ENCODE measurements at regions not wholly inside any gene's neighbourhood (a gene's known extent, or its start where the extent isn't known, plus 50 kb on each side); places are given as distances from the start of the nearest gene placed in this dataset.

DNA sequence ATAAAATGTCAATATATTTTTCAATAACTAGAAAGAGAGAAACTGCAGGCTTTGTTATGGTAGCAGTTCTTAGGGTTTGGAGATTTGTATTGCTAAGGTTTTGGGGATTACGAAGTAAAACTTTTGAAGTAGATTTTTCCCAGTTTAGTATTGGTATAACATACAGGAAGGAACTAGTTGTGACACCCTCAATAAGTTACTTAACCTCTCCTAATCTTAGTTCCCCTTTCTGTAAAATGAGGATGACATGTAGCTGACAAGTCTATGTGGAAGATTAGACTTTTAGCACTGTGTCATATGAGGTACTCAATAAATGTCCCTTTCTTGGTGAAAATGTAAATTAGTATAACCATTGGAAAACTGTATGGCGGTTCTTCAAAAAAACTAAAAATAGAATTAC is 73.4 kb upstream of the ATG10 start:
- Histone ChIP-seq H3K27ac (no peak overlapping the region), H3K4me3 (no peak overlapping the region), H3K27me3 (no peaks in the 10 kb centered on the region), H3K36me3 (no peaks in the 10 kb centered on the region), H3K4me1 (no peaks in the 10 kb centered on the region), H3K9me3 (no peaks in the 10 kb centered on the region)
- DNase-seq: no peak
- TF ChIP-seq, protein P1, sequence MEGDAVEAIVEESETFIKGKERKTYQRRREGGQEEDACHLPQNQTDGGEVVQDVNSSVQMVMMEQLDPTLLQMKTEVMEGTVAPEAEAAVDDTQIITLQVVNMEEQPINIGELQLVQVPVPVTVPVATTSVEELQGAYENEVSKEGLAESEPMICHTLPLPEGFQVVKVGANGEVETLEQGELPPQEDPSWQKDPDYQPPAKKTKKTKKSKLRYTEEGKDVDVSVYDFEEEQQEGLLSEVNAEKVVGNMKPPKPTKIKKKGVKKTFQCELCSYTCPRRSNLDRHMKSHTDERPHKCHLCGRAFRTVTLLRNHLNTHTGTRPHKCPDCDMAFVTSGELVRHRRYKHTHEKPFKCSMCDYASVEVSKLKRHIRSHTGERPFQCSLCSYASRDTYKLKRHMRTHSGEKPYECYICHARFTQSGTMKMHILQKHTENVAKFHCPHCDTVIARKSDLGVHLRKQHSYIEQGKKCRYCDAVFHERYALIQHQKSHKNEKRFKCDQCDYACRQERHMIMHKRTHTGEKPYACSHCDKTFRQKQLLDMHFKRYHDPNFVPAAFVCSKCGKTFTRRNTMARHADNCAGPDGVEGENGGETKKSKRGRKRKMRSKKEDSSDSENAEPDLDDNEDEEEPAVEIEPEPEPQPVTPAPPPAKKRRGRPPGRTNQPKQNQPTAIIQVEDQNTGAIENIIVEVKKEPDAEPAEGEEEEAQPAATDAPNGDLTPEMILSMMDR (IDR thresholded peaks at IDR 0.05): no peak
- intact Hi-C loops (cut with DNase I; ENCODE audit: low total_unique reads): no loop called here

DNA sequence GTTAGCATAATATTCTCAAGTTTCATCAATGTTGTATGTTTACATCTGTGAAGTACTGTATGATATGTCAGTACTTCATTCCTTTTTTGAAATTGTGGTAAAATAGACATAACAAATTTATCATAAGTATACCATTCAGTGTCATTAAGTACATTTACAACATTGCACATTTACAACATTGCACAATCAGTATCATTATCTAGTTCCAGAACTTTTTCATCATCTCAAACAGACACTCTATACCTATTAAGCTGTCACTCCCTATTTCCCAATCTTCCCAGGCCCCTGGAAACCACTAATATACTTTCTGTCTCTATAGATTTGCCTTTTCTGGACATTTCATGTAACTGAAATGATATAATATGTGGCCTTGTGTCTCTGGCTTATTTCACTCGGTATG is 75.1 kb upstream of the ATG10 start:
- TF ChIP-seq, protein P1 (IDR thresholded peaks at IDR 0.05): no peak
- Histone ChIP-seq H3K4me1 (no peaks in the 10 kb centered on the region), H3K9me3 (no peaks in the 10 kb centered on the region), H3K36me3 (no peaks in the 10 kb centered on the region), H3K27ac (no peak overlapping the region), H3K27me3 (no peaks in the 10 kb centered on the region), H3K4me3 (no peak overlapping the region)
- no peak for DNase-seq
- intact Hi-C loops (cut with DNase I; ENCODE audit: low total_unique reads): no loop called here

DNA sequence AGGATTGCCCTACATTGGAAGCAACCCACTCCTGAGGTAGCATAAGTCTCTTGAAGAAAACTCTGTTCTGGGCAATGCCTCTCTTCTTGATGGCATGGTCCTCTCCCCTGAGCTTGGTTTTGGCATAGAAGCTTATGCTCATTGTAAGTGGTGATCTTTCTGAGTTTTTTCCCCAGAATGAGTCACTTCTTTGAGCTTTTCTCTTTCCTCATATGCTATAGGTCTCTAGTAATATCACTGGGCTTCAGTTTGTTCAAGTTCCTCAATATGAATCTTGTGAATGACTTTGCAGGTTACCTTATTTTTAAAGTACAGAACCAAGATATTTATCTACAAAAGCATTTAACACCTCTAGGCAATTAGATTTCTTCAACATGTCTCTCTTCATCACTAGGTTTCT is 76.5 kb upstream of the ATG10 start:
- TF ChIP-seq, protein P1 (IDR thresholded peaks at IDR 0.05): no peak
- intact Hi-C loops (cut with DNase I; ENCODE audit: low total_unique reads): no loop called here

DNA sequence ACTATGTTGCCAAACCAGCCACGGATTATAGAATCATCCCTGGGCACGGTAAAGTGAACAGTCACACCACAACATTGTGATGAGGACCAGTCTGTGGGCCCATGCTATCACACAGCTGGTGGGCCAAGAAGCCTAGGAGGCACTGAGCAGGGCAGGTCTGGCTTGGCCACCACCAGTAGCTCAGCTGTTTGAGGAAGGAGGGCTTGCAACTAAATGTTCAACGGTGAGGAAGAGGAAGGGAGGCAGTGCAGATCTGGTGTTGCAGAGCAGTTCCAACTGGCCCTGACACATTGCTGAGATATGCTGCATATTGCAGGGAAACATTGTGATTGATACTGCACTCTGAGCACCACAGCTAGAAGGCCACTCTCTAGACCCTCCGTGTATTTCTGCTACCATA is 77.9 kb upstream of the ATG10 start:
- intact Hi-C loops (cut with DNase I; ENCODE audit: low total_unique reads): no loop called here
- no peaks in the 10 kb centered on the region for H3K4me1 ChIP-seq
- no peaks in the 10 kb centered on the region for H3K27me3 ChIP-seq
- no peak overlapping the region for H3K4me3 ChIP-seq
- no peak for DNase-seq
- TF ChIP-seq, protein P1 (IDR thresholded peaks at IDR 0.05): no peak
- H3K36me3 ChIP-seq: no peaks in the 10 kb centered on the region
- H3K27ac ChIP-seq: no peak overlapping the region
- no peaks in the 10 kb centered on the region for H3K9me3 ChIP-seq

More for the DNA sequence above, 76.5 kb upstream of the ATG10 start:
- DNase-seq: no peak
- Histone ChIP-seq H3K4me3 (no peak overlapping the region), H3K27ac (no peak overlapping the region), H3K27me3 (no peaks in the 10 kb centered on the region), H3K36me3 (no peaks in the 10 kb centered on the region), H3K4me1 (no peaks in the 10 kb centered on the region), H3K9me3 (no peaks in the 10 kb centered on the region)

DNA sequence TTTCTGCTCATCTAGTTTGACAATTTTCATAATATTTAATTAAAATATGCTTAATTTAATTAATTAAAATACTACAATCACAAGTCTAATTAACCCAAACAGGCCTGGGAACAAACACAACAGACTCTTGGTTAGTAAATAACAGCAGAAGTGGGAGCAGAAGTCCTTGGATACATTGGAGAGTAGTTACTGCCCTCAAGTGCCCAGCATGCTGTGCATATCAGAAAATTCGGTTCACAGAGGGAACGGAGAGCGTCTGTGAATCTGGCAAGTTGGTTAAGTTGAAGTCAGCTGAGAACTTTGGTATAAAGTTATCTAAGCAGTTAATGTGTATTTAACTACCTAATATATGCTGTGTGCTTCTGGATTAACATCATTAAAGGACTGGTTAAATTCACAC is 87.0 kb upstream of the ATG10 start:
- Histone ChIP-seq H3K36me3 (no peaks in the 10 kb centered on the region), H3K27ac (no peak overlapping the region), H3K27me3 (no peaks in the 10 kb centered on the region), H3K4me1 (no peaks in the 10 kb centered on the region), H3K9me3 (no peaks in the 10 kb centered on the region), H3K4me3 (no peak overlapping the region)
- no peak for DNase-seq
- TF ChIP-seq, protein P1 (IDR thresholded peaks at IDR 0.05): no peak
- intact Hi-C loops (cut with DNase I; ENCODE audit: low total_unique reads): no loop called here

DNA sequence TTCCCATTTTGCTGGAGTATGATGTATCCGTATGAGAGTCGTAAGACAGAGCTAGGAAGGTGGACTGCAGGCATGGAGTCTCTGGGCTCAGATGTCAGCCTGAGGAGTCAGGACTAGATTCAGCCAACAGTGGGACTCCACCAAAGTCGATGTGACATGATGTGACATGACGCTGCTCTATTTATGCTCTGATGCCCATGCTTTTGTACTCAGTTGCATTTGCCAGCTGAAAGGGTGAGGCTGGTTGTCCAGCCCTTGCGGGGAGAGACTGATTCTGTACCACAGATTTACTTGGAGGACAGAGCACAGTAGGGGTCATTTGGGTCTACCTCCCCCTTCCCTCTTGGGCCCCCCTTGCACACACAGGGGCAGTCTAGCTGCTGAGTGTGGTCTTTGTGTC is 88.5 kb upstream of the ATG10 start:
- intact Hi-C loops (cut with DNase I; ENCODE audit: low total_unique reads): no loop called here
- H3K27ac ChIP-seq: no peak overlapping the region
- no peaks in the 10 kb centered on the region for H3K9me3 ChIP-seq
- H3K4me1 ChIP-seq: no peaks in the 10 kb centered on the region
- no peaks in the 10 kb centered on the region for H3K36me3 ChIP-seq
- no peak for DNase-seq
- TF ChIP-seq, protein P1 (IDR thresholded peaks at IDR 0.05): no peak
- H3K4me3 ChIP-seq: no peak overlapping the region
- H3K27me3 ChIP-seq: no peaks in the 10 kb centered on the region

Measured in tibial artery (tissue), 4 donors.